Ovary (tissue), 7 donors: ENCODE measurements at regions not wholly inside any gene's neighbourhood (a gene's known extent, or its start where the extent isn't known, plus 50 kb on each side); places are given as distances from the start of the nearest gene placed in this dataset.

ENCODE experiments used
- DNase-seq, 5 donors: peaks; one replicate each; pipeline ENCODE4 v3.0.0-alpha.2; 2019 to 2020
- H3K27ac ChIP-seq, 2 donors: fragments of 200-600 bp; one replicate each; pipeline versions ENCODE4 v1.5.1 to v1.8.0; 2019 to 2022
- H3K27me3 ChIP-seq: fragments of 200-600 bp; one replicate; pipeline ENCODE4 v1.8.0; 2022
- H3K36me3 ChIP-seq: fragments of 200-600 bp; sonication (generic); one replicate; pipeline ENCODE4 v1.5.1; 2019
- H3K4me1 ChIP-seq: one replicate; pipeline ENCODE4 v1.8.1; 2013; ENCODE audit warnings: mild to moderate bottlenecking, moderate library complexity; ENCODE audit not compliant: insufficient read depth
- H3K4me3 ChIP-seq: fragments of 200-600 bp; sonication (generic); one replicate; pipeline ENCODE4 v1.5.1; 2017
- H3K9me3 ChIP-seq, 2 donors: fragments of 200-600 bp in 1 of 2; sonication (generic) in 1 of 2; one replicate each; pipeline versions ENCODE4 v1.5.1 to v1.8.1; 2013 to 2019; ENCODE audit warnings: mild to moderate bottlenecking in 1 of 2, moderate library complexity in 1 of 2
- CTCF ChIP-seq, 3 donors: fragments of 450-650 bp in 2 of 3; fragments of 200-600 bp in 1 of 3; IDR thresholded peaks; one replicate each; pipeline versions ENCODE4 v1.5.1 to v1.8.0; 2016 to 2022; ENCODE audit warnings: antibody characterized with exemption in 3 of 3, mild to moderate bottlenecking in 1 of 3
- EP300 ChIP-seq: sonication (generic); formaldehyde crosslinking; IDR thresholded peaks from one replicate; pipeline ENCODE4 v1.6.1; 2017; ENCODE audit warnings: antibody characterized with exemption
- POLR2A ChIP-seq: fragments of 450-650 bp; IDR thresholded peaks from one replicate; pipeline ENCODE4 v1.6.1; 2017; ENCODE audit warnings: antibody characterized with exemption, mild to moderate bottlenecking, moderate library complexity
- WGBS, 3 donors: extraction: QIAGEN DNeasy Blood & Tissue Kit in 1 of 3; methylation state at CpG; one replicate each; pipeline versions ENCODE4 v1.1.5 to v1.1.7; 2013 to 2017; 5-methylcytosine and 5-hydroxymethylcytosine counted together
- intact Hi-C, 4 donors: fragments of 100-400 bp; cut with DNase I; formaldehyde crosslinking; loops; one replicate each; pipeline versions ENCODE4 v1.11.0 to v1.15.1; 2022 to 2023
- donor health status: DM: no; HTN: no; CAD: no; lungs with moderate emphysema.
- donor health status: DM: no; HTN: no; CAD: no.
- donor health status: Bipolar disorder and iron deficiency.
- donor health status: DM: no; HTN: no; CAD: no.
- donor health status: DM: yes; HTN: yes; CAD: no.

GRCh38 chr3:110473405-110473804 lies 598.2 kb upstream of the NECTIN3 start:
- 75 to 81% (median 78%) methylated on average over 4 of the region's 4 CpGs for WGBS, 3 donors
- intact Hi-C loops = no loop called here
- Histone ChIP-seq H3K4me1 (no peaks in the 10 kb centered on the region), H3K36me3 (no peaks in the 10 kb centered on the region), H3K27ac (no peak overlapping the region), H3K4me3 (no peak overlapping the region), H3K27me3 (no peaks in the 10 kb centered on the region), H3K9me3 (no peaks in the 10 kb centered on the region)
- DNase-seq = no peak
- TF ChIP-seq CTCF (IDR thresholded peaks at IDR 0.05) (no peak), EP300 (no peak), POLR2A (no peak)

- Histone ChIP-seq H3K27ac (no peak overlapping the region), H3K4me1 (no peaks in the 10 kb centered on the region), H3K4me3 (no peak overlapping the region), H3K9me3 (no peaks in the 10 kb centered on the region), H3K27me3 (no peaks in the 10 kb centered on the region), H3K36me3 (no peaks in the 10 kb centered on the region)
- 63 to 71% (median 66%) methylated on average over 2 of the region's 2 CpGs for WGBS, 3 donors
- no peak for DNase-seq
- intact Hi-C loops = no loop called here
- no peak for TF ChIP-seq POLR2A
- no peak for TF ChIP-seq CTCF (IDR thresholded peaks at IDR 0.05)
- no peak for TF ChIP-seq EP300
Measured at GRCh38 chr3:110474397-110474796, 597.2 kb upstream of the NECTIN3 start.

- Histone ChIP-seq H3K4me1 (no peaks in the 10 kb centered on the region), H3K9me3 (no peaks in the 10 kb centered on the region), H3K36me3 (no peaks in the 10 kb centered on the region), H3K27ac (no peak overlapping the region), H3K27me3 (no peaks in the 10 kb centered on the region), H3K4me3 (no peak overlapping the region)
- intact Hi-C loops = no loop called here
- WGBS, 3 donors = 84 to 91% (median 90%) methylated on average over 4 of the region's 4 CpGs
- TF ChIP-seq CTCF (IDR thresholded peaks at IDR 0.05) = no peak
- no peak for TF ChIP-seq POLR2A
- DNase-seq = no peak
Measured at GRCh38 chr3:110478377-110479054, 593.1 kb upstream of the NECTIN3 start.

- no peaks in the 10 kb centered on the region for H3K9me3 ChIP-seq
- no peaks in the 10 kb centered on the region for H3K36me3 ChIP-seq
- H3K4me1 ChIP-seq = no peaks in the 10 kb centered on the region
- no peaks in the 10 kb centered on the region for H3K27me3 ChIP-seq
- TF ChIP-seq EP300 = no peak
- no peak for TF ChIP-seq CTCF (IDR thresholded peaks at IDR 0.05)
- TF ChIP-seq POLR2A = no peak
- H3K4me3 ChIP-seq = no peak overlapping the region
- H3K27ac ChIP-seq = no peak overlapping the region
- WGBS, 3 donors = 26 to 29% (median 27%) methylated on average over 2 of the region's 2 CpGs
- DNase-seq = no peak
- intact Hi-C loops = no loop called here
Measured at GRCh38 chr3:110479731-110480130, 591.9 kb upstream of the NECTIN3 start.
